ENCODE measurements at regions not wholly inside any gene's neighbourhood (a gene's known extent, or its start where the extent isn't known, plus 50 kb on each side); places are given as distances from the start of the nearest gene placed in this dataset.

DNA sequence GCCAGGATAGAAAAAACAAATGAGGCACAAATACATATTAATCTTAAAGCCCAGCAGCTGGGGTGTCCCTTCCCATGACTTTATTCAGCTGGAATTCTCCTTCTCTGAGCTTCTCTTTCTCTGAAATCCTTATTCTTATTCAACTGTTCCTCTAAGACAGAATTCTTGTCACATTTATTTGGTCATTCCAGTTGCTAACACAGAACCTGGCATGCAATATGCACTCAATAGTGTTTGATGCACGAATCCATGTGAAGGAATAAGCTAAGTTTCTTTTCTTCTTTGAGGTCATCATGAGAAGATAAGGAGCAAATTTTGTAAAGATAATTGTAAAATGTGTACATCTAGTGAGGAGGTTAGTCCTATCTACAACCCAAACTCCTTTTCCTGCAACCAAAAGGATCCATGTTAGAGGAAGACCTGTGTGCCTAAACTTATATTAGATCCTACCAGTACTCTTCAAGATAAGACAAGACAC, 154.2 kb upstream of the KCNMB2 start:
- H3K9me3 ChIP-seq (ENCODE audit: control insufficient read depth in 2 of 2, insufficient read depth in 1 of 2, low read depth in 1 of 2, low read length in 1 of 2), result no peaks in the 10 kb centered on the region
- H3K27ac ChIP-seq (ENCODE audit: low read depth in 1 of 3, low read length in 2 of 3), result no peak overlapping the region
- FAIRE-seq, result no peak
- no peak overlapping the region for H3K4me3 ChIP-seq (ENCODE audit: low read depth in 1 of 3, low read length in 3 of 3)
- no peaks in the 10 kb centered on the region for H3K27me3 ChIP-seq (ENCODE audit: control insufficient read depth in 3 of 3, insufficient read depth in 3 of 3, low read length in 3 of 3)
- 55 to 67% (median 65%) methylated on average over 1 of the region's 1 CpG for WGBS, 3 donors
- no peak for DNase-seq
- H3K36me3 ChIP-seq (ENCODE audit: control insufficient read depth in 3 of 3, insufficient read depth in 2 of 3, low read depth in 1 of 3, low read length in 3 of 3), result no peaks in the 10 kb centered on the region
- H3K4me1 ChIP-seq (ENCODE audit: control insufficient read depth in 3 of 3, insufficient read depth in 2 of 3, low read depth in 1 of 3, low read length in 2 of 3), result no peaks in the 10 kb centered on the region

DNA sequence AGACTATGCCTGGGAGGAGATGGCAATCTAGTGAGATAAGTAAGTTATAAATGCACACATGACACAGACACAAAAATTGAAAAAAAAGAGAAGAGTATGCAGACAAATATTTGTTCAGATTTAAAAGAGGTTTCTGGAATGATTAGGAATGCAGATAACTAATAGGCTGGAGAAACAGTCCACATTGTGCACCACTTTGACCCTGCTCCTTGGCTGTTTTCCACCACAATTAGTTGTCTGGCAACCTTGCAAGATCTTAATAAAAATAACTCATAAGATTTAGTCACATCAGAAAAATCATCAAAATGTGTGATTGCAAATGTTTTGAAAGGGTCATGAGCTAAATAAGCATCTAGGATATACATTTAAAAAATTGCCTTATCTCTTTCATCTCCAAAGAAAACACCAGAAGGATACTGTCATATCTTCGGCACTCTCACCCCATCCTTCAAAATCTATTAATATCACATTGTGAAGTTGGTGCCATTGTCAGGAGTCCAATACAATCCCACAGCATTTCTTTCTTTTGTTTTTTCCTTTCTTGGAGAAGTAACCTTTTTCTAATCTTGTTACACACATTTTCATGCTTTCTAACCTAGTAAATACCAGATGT, 153.7 kb upstream of the KCNMB2 start:
- Histone ChIP-seq H3K4me3 (ENCODE audit: low read depth in 1 of 3, low read length in 3 of 3) (no peak overlapping the region), H3K27me3 (ENCODE audit: control insufficient read depth in 3 of 3, insufficient read depth in 3 of 3, low read length in 3 of 3) (no peaks in the 10 kb centered on the region), H3K36me3 (ENCODE audit: control insufficient read depth in 3 of 3, insufficient read depth in 2 of 3, low read depth in 1 of 3, low read length in 3 of 3) (no peaks in the 10 kb centered on the region), H3K27ac (ENCODE audit: low read depth in 1 of 3, low read length in 2 of 3) (no peak overlapping the region), H3K4me1 (ENCODE audit: control insufficient read depth in 3 of 3, insufficient read depth in 2 of 3, low read depth in 1 of 3, low read length in 2 of 3) (no peaks in the 10 kb centered on the region), H3K9me3 (ENCODE audit: control insufficient read depth in 2 of 2, insufficient read depth in 1 of 2, low read depth in 1 of 2, low read length in 1 of 2) (no peaks in the 10 kb centered on the region)
- FAIRE-seq (no peak), DNase-seq (no peak)
- WGBS, 3 donors, result 44 to 80% (median 62%) methylated on average over 1 of the region's 1 CpG

DNA sequence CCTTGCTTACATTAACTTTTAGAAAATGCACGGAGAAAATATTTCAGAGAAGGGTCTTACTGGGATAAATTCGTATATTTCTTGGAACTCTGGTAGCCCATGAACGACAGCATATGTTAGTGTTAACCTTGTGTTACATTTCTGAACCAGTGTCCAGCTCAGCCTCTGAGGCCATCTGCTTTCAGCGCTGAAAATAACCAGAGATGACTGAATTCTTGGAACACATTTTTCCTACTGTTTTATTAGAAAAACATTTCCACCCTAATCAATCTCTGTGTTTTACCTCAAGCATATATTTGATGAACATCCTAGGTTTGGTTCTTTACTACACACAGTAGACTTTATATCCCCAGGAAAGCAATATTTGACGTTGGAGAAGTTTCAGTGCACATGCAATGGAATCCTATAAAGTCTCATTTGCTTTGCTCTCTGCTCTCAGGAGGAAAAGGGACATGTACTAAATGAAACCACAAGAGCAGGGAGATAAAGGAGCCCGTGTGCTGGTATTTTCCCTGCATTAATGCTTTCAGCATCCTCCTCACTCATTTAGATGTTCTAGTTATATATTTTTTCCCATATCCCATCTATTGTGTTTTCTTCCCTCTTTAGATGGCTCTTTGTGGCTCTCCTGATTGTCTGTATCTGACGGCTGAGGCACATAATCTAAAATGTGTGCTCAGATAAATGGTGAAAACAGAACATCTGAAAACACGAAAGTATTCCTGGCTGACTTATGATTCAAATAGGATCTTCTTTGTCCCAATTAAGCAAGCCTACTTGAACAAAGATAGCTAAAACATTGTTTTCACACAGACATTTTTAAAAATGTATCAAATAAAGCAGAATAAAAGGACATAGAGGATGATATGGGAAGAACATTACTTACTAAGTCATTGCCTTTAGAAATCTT, 151.7 kb upstream of the KCNMB2 start:
- Histone ChIP-seq H3K4me1 (ENCODE audit: control insufficient read depth in 3 of 3, insufficient read depth in 2 of 3, low read depth in 1 of 3, low read length in 2 of 3) (no peaks in the 10 kb centered on the region), H3K27ac (ENCODE audit: low read depth in 1 of 3, low read length in 2 of 3) (no peak overlapping the region), H3K9me3 (ENCODE audit: control insufficient read depth in 2 of 2, insufficient read depth in 1 of 2, low read depth in 1 of 2, low read length in 1 of 2) (no peaks in the 10 kb centered on the region), H3K27me3 (ENCODE audit: control insufficient read depth in 3 of 3, insufficient read depth in 3 of 3, low read length in 3 of 3) (no peaks in the 10 kb centered on the region), H3K36me3 (ENCODE audit: control insufficient read depth in 3 of 3, insufficient read depth in 2 of 3, low read depth in 1 of 3, low read length in 3 of 3) (no peaks in the 10 kb centered on the region), H3K4me3 (ENCODE audit: low read depth in 1 of 3, low read length in 3 of 3) (no peak overlapping the region)
- FAIRE-seq (no peak), DNase-seq (no peak)
- 54 to 74% (median 68%) methylated on average over 8 of the region's 8 CpGs for WGBS, 3 donors

DNA sequence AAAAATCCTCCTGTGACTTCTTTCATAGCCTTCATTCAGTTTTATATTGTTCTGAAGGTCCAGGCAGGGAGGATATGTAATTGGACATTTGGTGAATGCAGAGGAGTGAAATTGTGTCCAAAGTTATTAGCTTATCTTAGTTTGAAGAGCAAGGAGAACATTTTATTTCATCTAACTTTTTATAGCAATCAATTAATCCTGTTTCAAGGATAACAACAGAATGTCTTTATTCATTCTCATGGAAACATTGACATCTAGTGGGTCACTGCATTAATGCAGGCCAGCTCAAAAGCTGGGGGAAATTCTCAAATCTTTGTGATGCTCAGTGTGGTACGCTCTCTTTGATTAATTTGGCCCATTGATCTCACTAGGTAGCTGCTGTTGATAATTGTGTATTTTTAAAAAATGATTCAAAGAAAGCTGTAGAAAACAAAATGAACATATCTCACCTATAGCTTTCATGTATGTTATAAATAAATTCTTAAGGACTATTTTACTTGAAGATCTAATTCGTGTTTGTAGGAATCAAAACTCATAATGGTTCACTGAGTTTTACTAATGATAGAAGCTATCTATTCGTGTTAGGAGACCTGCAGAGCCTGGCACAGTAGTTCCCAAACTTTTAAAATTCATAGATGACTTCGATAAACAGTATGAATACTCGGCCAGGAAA, 150.8 kb upstream of the KCNMB2 start:
- FAIRE-seq, result peak; percentile 30
- H3K4me3 ChIP-seq (ENCODE audit: low read depth in 1 of 3, low read length in 3 of 3), result no peak overlapping the region
- H3K9me3 ChIP-seq (ENCODE audit: control insufficient read depth in 2 of 2, insufficient read depth in 1 of 2, low read depth in 1 of 2, low read length in 1 of 2), result no peaks in the 10 kb centered on the region
- H3K27ac ChIP-seq (ENCODE audit: low read depth in 1 of 3, low read length in 2 of 3), result no peak overlapping the region
- H3K36me3 ChIP-seq (ENCODE audit: control insufficient read depth in 3 of 3, insufficient read depth in 2 of 3, low read depth in 1 of 3, low read length in 3 of 3), result no peaks in the 10 kb centered on the region
- 46 to 62% (median 50%) methylated on average over 5 of the region's 5 CpGs for WGBS, 3 donors
- peak; percentile 41 to 51 for DNase-seq
- no peaks in the 10 kb centered on the region for H3K27me3 ChIP-seq (ENCODE audit: control insufficient read depth in 3 of 3, insufficient read depth in 3 of 3, low read length in 3 of 3)
- H3K4me1 ChIP-seq (ENCODE audit: control insufficient read depth in 3 of 3, insufficient read depth in 2 of 3, low read depth in 1 of 3, low read length in 2 of 3), result no peaks in the 10 kb centered on the region

DNA sequence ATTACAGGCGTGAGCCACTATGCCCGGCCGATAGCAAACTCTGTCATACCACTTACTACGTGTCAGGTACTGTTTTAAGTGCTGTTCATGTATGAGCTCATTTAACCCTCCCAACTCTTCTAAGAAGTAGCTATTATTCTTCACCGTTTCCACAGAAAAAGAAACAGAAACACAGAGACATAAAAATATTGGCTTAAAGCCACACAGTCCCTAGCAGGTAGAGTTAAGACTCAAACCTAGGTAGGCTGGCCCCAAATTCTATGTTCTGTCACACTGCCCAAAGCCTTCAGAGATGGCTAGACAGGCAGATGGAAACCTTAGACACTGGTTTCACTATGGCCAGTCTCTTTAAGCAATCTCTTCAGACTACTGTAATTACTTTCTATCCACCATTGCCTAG, 149.8 kb upstream of the KCNMB2 start:
- no peak for DNase-seq
- no peak for FAIRE-seq
- no peaks in the 10 kb centered on the region for H3K9me3 ChIP-seq (ENCODE audit: control insufficient read depth in 2 of 2, insufficient read depth in 1 of 2, low read depth in 1 of 2, low read length in 1 of 2)
- H3K36me3 ChIP-seq (ENCODE audit: control insufficient read depth in 3 of 3, insufficient read depth in 2 of 3, low read depth in 1 of 3, low read length in 3 of 3), result no peaks in the 10 kb centered on the region
- H3K27me3 ChIP-seq (ENCODE audit: control insufficient read depth in 3 of 3, insufficient read depth in 3 of 3, low read length in 3 of 3), result no peaks in the 10 kb centered on the region
- H3K27ac ChIP-seq (ENCODE audit: low read depth in 1 of 3, low read length in 2 of 3), result no peak overlapping the region
- H3K4me1 ChIP-seq (ENCODE audit: control insufficient read depth in 3 of 3, insufficient read depth in 2 of 3, low read depth in 1 of 3, low read length in 2 of 3), result no peaks in the 10 kb centered on the region
- H3K4me3 ChIP-seq (ENCODE audit: low read depth in 1 of 3, low read length in 3 of 3), result no peak overlapping the region
- 59 to 80% (median 75%) methylated on average over 5 of the region's 5 CpGs for WGBS, 3 donors

DNA sequence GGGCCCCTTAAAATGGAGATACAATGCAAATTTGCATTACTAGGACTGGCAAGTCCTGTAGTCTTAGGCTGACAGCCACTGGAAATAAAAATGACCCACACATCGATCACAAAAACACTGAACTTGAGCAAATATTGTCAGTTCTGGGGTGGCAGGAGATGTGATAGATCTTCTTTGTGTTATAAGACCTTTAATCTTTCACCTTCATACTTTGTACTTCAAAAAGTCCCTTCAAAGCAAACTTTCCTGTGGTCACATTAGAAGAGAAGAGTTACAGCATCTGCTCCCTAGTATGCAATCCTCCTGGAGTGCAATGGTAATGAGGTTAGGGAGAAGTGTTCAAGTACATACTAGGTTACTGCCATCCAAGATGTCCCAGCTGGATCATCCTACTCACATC, 149.4 kb upstream of the KCNMB2 start:
- DNase-seq, result no peak
- no peak for FAIRE-seq

DNA sequence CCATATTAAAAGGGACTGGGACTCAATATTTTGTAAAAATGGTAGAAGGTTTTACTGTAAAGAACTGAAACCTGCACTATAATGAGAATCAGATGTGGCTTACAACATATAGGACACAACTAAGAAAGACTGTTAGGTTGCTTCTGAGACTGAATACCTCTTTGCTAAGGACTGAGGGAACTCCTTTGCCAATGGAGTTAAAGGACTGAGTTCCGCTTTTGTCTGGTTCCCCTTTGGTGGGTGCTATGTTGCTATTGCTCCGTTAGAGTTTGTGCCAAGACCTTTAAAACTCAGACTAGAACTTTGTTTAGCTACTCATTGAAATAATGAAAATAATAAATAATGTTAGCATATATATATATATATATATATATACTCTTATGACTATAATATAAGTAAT, 147.8 kb upstream of the KCNMB2 start:
- no peaks in the 10 kb centered on the region for H3K27me3 ChIP-seq (ENCODE audit: control insufficient read depth in 3 of 3, insufficient read depth in 3 of 3, low read length in 3 of 3)
- FAIRE-seq, result no peak
- H3K4me1 ChIP-seq (ENCODE audit: control insufficient read depth in 3 of 3, insufficient read depth in 2 of 3, low read depth in 1 of 3, low read length in 2 of 3), result no peaks in the 10 kb centered on the region
- DNase-seq, result no peak
- 89 to 92% (median 89%) methylated on average over 2 of the region's 2 CpGs for WGBS, 3 donors
- no peak overlapping the region for H3K4me3 ChIP-seq (ENCODE audit: low read depth in 1 of 3, low read length in 3 of 3)
- H3K36me3 ChIP-seq (ENCODE audit: control insufficient read depth in 3 of 3, insufficient read depth in 2 of 3, low read depth in 1 of 3, low read length in 3 of 3), result no peaks in the 10 kb centered on the region
- no peaks in the 10 kb centered on the region for H3K9me3 ChIP-seq (ENCODE audit: control insufficient read depth in 2 of 2, insufficient read depth in 1 of 2, low read depth in 1 of 2, low read length in 1 of 2)
- no peak overlapping the region for H3K27ac ChIP-seq (ENCODE audit: low read depth in 1 of 3, low read length in 2 of 3)

More for the DNA sequence above, 149.4 kb upstream of the KCNMB2 start:
- no peaks in the 10 kb centered on the region for H3K4me1 ChIP-seq (ENCODE audit: control insufficient read depth in 3 of 3, insufficient read depth in 2 of 3, low read depth in 1 of 3, low read length in 2 of 3)
- 34 to 81% (median 48%) methylated on average over 1 of the region's 1 CpG for WGBS, 3 donors
- H3K27me3 ChIP-seq (ENCODE audit: control insufficient read depth in 3 of 3, insufficient read depth in 3 of 3, low read length in 3 of 3), result no peaks in the 10 kb centered on the region
- H3K27ac ChIP-seq (ENCODE audit: low read depth in 1 of 3, low read length in 2 of 3), result no peak overlapping the region
- no peak overlapping the region for H3K4me3 ChIP-seq (ENCODE audit: low read depth in 1 of 3, low read length in 3 of 3)
- H3K9me3 ChIP-seq (ENCODE audit: control insufficient read depth in 2 of 2, insufficient read depth in 1 of 2, low read depth in 1 of 2, low read length in 1 of 2), result no peaks in the 10 kb centered on the region
- no peaks in the 10 kb centered on the region for H3K36me3 ChIP-seq (ENCODE audit: control insufficient read depth in 3 of 3, insufficient read depth in 2 of 3, low read depth in 1 of 3, low read length in 3 of 3)

DNA sequence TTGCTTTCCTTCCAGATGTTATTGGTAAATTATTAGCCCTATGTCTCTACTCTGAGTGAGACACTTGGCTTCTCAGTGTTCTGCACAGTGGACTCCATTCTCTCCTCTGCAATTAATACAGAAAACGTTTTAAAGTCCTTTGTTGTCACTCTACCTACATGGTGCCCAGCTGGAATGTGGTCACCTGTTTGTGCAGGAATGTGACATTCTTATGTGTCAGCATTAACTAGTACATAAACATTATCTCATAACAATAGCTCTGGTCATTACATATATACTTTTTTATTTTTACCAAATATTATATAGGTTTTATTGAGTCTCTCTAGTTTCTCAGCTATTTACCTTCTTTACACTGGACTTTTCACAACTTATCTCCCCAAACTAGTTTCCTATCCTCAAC, 147.0 kb upstream of the KCNMB2 start:
- 8 to 30% (median 18%) methylated on average over 1 of the region's 1 CpG for WGBS, 3 donors
- Histone ChIP-seq H3K4me1 (ENCODE audit: control insufficient read depth in 3 of 3, insufficient read depth in 2 of 3, low read depth in 1 of 3, low read length in 2 of 3) (no peaks in the 10 kb centered on the region), H3K4me3 (ENCODE audit: low read depth in 1 of 3, low read length in 3 of 3) (no peak overlapping the region), H3K9me3 (ENCODE audit: control insufficient read depth in 2 of 2, insufficient read depth in 1 of 2, low read depth in 1 of 2, low read length in 1 of 2) (no peaks in the 10 kb centered on the region), H3K36me3 (ENCODE audit: control insufficient read depth in 3 of 3, insufficient read depth in 2 of 3, low read depth in 1 of 3, low read length in 3 of 3) (no peaks in the 10 kb centered on the region), H3K27me3 (ENCODE audit: control insufficient read depth in 3 of 3, insufficient read depth in 3 of 3, low read length in 3 of 3) (no peaks in the 10 kb centered on the region), H3K27ac (ENCODE audit: low read depth in 1 of 3, low read length in 2 of 3) (no peak overlapping the region)
- DNase-seq, result no peak
- FAIRE-seq, result no peak

Data from small intestine (tissue), 7 donors.